Glomerular endothelial cell (primary cell): ENCODE measurements at regions not wholly inside any gene's neighbourhood (a gene's known extent, or its start where the extent isn't known, plus 50 kb on each side); places are given as distances from the start of the nearest gene placed in this dataset.

Experiments used
- DNase-seq: peaks from one replicate; pipeline ENCODE4 v3.0.0-alpha.2; 2011; ENCODE audit warnings: low read depth, low spot score; ENCODE audit errors: extremely low read depth

GRCh38 chr16:64004116-64004515 is 1117.7 kb downstream of the CDH11 start:
- no peak for DNase-seq

GRCh38 chr16:63995025-63995424 is 1126.8 kb downstream of the CDH11 start:
- no peak for DNase-seq

- no peak for DNase-seq
These were observed 1138.5 kb downstream of the CDH11 start for GRCh38 chr16:63983401-63983800.

DNA sequence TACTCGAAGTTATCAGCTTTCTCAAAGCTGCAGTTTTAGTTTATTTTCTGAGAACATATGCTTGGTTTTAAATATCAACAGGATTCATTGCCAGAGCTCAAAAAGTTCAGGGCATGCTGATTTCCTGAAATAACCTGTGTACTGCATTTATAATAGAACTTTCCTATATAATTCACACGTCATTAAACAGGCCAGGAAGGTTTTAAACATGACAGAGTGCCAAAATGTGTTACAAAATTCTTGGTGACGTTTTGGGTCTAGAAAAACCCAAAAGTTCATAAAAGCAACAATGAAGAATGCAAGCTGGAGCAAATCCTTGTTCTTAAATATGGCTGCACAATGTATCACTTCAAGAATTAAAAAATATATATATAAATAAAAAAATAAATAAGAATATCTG is 1139.1 kb downstream of the CDH11 start:
- DNase-seq = no peak

- DNase-seq = no peak
These were observed 1139.8 kb downstream of the CDH11 start for GRCh38 chr16:63982110-63982509.

GRCh38 chr16:63981639-63982038 is 1140.2 kb downstream of the CDH11 start:
- no peak for DNase-seq

DNA sequence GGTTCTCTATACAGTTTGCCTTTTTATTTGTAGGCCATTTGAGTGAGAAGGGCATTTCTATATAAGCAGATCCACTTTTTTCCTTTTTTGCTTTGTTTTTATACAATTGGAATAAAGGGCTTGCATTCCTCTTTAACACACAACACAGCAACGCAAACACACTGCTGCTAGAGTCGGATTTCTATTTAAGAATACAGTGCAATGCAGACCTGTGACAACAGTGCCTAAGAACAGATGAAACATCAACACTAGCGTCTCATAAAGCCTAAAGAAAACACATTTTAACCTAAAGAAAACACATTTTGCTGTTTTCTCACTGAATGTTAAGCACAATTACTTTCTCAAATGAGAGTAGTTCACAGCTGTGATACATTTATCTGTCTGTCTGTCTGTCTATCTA is 1141.1 kb downstream of the CDH11 start:
- DNase-seq = no peak

DNA sequence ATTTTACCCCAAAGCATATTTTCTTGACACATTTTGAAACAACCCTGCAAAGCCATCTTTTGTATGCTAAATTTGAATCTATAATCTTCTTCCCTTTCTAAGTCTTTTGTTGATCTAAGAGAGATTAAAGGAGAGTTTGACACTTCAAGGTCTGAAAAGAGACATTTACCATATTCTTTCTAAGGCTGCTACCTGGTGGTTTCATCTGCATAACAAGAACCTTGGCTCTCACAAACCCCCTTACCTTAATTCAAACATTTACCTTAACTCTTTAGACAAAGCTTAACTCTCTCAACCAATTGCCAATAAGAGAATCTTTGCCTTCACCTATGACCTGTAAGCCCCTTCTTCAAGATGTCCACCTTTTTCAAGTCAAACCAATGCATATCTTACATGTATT is 1143.6 kb downstream of the CDH11 start:
- DNase-seq = no peak

GRCh38 chr16:63976345-63976744 is 1145.5 kb downstream of the CDH11 start:
- DNase-seq = no peak

- DNase-seq = no peak
These were observed 1146.2 kb downstream of the CDH11 start for GRCh38 chr16:63975669-63976068.

- no peak for DNase-seq
These were observed 1153.9 kb downstream of the CDH11 start for GRCh38 chr16:63967966-63968365.

DNA sequence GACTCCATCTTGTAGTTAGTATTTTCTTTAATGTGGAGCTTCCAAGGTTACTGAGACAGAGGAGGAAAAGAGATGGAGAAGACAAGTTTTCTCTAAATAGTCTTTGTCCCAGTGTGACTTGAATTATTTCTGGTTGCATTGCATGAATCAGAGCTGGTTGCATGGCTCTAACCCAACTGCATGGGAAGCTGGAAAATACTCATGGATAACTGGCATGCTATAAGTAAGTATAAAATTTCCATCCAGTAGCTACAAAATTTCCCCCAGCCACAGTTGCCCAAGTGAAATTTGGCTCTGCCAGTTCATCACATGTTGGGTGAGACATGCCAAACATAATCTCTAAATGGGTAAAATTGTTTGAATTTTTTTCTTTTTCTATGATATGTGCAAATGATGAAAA is 1161.5 kb downstream of the CDH11 start:
- DNase-seq = no peak

DNA sequence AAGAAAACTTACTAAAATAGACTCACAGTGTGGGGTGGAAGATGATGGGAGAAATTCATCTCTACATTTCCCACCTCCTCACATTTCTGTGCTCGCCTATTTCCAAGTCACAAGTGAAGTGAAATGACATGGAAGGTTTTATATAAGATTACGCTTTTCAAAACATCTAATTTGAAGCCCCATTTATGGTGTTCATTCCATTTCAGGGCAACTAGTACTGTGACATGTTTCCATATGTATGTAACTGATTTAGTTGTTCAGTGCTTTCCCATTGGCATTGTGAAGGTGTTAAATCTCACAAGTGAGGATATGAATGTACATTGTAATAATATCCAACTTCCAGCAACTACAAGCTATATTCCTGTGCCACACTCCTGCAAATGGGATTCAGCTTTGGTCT is 1174.8 kb downstream of the CDH11 start:
- no peak for DNase-seq

DNA sequence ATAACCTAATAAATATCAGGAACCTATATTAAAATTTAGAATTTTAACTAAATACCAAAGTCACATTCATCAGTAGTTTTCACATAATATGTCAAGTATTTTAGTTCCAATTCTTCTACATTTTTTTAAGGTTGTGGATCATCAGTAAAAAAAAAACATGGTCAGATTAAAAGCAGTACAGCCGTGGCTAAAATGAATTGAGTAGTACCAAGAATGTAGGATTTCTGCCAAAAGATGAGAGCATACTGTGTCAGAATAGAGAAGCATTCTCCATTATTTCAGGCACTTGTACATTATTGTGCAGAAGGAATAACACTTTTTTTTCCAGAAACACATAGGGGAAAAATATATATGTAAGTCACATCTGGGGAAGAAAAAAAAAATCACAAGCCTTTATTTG is 1176.1 kb downstream of the CDH11 start:
- DNase-seq = no peak

DNA sequence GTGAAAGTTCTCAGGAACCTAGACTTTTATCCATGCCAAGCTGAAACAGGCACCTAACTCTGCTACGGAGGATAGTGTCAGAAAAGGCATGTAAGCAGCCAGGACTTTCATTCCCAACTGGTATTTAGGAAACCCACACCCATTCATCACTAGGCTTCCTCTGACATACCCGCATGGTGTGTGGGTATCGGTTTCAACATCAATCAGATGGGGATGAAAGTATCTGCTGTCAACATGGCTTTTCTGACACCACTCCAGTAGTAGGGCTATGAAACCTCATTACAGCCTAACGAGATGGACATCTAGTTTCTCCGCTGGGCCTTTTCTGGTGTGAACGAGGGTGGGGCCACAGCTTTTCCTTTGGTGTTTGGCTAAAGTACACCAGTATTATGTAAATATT is 1178.3 kb downstream of the CDH11 start:
- no peak for DNase-seq

DNA sequence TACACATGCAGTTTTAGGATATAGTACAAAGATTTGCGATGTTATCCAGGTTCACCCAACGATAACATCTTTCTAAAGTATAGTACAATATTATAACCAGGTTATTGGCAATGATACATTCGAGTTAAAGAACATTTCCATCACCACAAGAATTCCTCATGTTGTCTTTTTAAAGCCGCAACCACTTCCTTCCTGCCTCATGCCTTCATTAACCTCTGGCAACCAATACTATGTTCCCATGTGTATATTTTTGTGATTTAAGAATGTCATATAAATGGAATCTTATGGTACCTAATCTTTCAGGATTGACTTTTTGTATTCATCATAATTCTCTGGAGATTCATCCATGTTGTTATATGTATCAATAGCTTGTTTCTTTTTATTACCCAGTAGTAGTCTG is 1183.2 kb downstream of the CDH11 start:
- no peak for DNase-seq

GRCh38 chr16:63933841-63934240 is 1188.0 kb downstream of the CDH11 start:
- no peak for DNase-seq

DNA sequence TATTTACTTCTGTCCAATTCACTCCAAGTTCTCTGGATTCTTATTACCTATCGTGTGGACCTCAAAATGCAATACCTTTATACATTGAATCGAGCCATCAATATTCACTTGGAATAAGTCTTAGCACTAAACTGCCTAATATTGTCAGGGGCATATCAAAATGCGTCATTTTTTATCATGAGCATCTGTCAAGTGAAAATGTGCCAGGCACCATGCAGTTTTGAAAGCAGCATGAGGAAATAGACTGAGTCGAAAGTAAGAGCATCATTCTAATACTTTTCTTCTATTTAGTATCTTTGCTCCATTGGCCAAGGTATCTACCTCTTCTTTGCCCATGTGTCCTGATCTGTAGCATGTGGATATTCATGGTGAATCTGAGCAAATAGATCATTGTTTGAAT is 1193.4 kb downstream of the CDH11 start:
- no peak for DNase-seq

GRCh38 chr16:63925221-63925620 is 1196.6 kb downstream of the CDH11 start:
- no peak for DNase-seq

DNA sequence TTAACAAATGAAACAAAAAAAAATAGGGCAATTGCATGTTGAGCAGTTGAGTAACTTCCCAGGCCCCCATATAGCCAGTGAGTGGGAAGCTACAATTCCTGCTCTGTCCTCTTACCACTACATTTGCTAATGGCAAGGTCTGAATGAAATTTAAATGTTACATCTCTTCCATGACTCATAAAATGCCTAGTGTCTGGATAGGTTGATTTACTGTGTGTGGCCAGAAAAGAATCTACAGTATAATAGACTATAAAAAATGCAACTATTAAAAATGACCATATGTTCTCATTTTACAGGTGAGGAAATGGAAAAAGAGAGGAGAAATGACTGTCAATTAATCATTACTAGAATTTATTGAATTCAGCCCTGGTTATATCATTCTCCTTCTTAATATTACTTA is 1199.3 kb downstream of the CDH11 start:
- DNase-seq = no peak

- no peak for DNase-seq
These were observed 1200.0 kb downstream of the CDH11 start for GRCh38 chr16:63921737-63922295.

- DNase-seq = no peak
These were observed 1208.6 kb downstream of the CDH11 start for GRCh38 chr16:63913290-63913689.

DNA sequence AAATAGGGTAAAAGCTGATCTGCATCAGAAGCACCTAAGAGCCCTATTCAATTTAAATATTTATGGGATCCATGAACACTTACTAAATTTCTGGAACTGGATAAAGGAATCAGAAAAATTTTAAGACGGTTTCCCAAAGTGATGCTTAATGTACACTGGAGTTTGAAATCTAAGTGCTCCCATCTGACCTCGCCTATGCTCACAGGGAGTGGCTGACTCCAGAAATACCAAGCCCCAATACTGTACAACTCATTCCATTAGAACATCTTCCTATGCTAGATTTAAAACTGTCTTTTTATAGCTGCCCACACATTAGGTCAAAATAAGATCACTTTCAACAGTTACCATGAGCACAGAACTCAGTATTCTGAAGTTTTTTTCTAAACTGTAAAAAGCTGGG is 1214.6 kb downstream of the CDH11 start:
- DNase-seq = no peak

GRCh38 chr16:63904930-63905329 is 1216.9 kb downstream of the CDH11 start:
- DNase-seq = no peak
